ENCODE measurements at regions not wholly inside any gene's neighbourhood (a gene's known extent, or its start where the extent isn't known, plus 50 kb on each side); places are given as distances from the start of the nearest gene placed in this dataset.

- DNase-seq (ENCODE audit: low read depth) = no peak
- no peak for TF ChIP-seq CTCF (conservative IDR thresholded peaks at IDR 0.05; ENCODE audit: low read depth, low read length)
- no peak overlapping the region for H3K4me3 ChIP-seq (ENCODE audit: low read depth, low read length)
Observed at GRCh38 chr17:34000639-34001038, 254.4 kb upstream of the CCL2 start.

DNA sequence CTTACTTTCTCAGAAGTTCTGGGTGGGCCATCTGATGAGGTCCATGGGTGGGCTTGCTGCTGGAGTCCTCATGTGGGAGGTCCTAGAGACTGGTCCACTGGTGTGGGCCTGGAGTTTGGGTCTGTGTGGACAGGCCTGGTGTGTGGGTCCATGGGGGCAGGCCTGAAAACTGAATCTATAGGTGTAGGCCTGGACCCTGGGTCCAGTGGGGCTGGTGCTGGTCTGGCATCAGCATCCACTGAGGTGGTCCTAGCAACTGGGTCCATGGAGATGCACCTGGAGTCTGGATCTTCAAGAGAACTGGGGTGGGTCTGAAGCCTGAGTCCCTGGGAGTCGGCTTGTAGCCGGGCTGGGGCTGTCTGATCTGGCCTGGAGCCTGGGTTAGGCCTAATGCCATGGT is 253.8 kb upstream of the CCL2 start:
- no peak for DNase-seq (ENCODE audit: low read depth)
- no peak for TF ChIP-seq CTCF (conservative IDR thresholded peaks at IDR 0.05; ENCODE audit: low read depth, low read length)
- H3K4me3 ChIP-seq (ENCODE audit: low read depth, low read length) = no peak overlapping the region

- no peak for TF ChIP-seq CTCF (conservative IDR thresholded peaks at IDR 0.05; ENCODE audit: low read depth, low read length)
- no peak for DNase-seq (ENCODE audit: low read depth)
- H3K4me3 ChIP-seq (ENCODE audit: low read depth, low read length) = no peak overlapping the region
Observed at GRCh38 chr17:34006126-34006525, 249.0 kb upstream of the CCL2 start.

DNA sequence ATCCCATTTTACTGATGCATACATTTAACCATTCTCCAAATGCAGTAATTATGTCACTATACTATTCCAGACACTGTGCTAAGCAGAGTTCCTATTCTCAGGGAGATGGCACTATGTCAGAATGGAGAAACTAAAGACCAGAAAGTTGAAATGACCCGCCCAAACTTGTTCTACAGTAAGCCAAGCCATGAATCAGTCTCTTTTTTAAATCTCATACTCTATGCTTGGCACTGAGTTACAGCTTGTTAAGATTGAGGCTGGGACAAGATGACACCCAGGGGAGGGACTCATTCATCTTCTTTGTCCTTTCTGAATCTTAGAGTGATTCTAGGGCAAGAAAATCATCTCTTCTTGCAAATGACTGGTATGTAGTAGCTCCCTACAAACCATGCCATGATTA is 247.0 kb upstream of the CCL2 start:
- H3K4me3 ChIP-seq (ENCODE audit: low read depth, low read length) = no peak overlapping the region
- no peak for DNase-seq (ENCODE audit: low read depth)
- TF ChIP-seq CTCF (conservative IDR thresholded peaks at IDR 0.05; ENCODE audit: low read depth, low read length) = no peak

DNA sequence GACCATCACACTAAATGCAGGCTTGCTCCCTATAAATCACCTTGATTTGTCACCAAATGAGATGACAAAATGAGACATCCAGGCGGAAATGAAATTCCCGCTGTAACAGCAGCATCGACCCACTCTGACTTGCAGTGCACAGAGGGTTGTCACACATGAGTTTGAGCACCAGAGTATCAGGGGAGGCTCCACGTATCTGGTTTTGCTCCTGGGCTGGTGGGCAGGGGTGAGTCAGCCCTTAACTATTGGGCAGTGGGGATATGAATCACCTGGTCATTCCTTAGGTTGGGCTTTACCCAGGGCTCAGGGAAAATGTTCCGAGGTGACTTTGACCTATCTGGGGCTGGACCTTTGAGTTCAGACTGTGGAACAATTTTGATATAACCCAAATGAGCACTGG is 245.2 kb upstream of the CCL2 start:
- no peak for DNase-seq (ENCODE audit: low read depth)
- H3K4me3 ChIP-seq (ENCODE audit: low read depth, low read length) = no peak overlapping the region
- no peak for TF ChIP-seq CTCF (conservative IDR thresholded peaks at IDR 0.05; ENCODE audit: low read depth, low read length)

DNA sequence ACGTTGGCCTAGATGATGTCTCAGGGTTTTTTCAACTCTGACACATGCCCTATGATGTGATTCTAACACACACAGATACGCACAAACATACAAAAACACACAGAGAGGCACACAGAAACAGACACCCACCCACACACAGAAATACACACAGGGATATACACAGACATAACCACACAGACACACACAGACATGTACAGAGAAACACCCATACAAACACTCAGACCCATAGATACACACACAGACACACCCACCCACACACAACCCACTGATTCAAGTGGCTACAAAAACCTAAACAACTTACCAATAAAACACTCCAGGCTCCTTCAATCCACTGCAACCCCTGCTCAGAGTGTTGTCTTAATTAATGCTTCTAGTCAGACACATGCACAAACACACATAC is 244.6 kb upstream of the CCL2 start:
- no peak overlapping the region for H3K4me3 ChIP-seq (ENCODE audit: low read depth, low read length)
- no peak for TF ChIP-seq CTCF (conservative IDR thresholded peaks at IDR 0.05; ENCODE audit: low read depth, low read length)
- DNase-seq (ENCODE audit: low read depth) = no peak

DNA sequence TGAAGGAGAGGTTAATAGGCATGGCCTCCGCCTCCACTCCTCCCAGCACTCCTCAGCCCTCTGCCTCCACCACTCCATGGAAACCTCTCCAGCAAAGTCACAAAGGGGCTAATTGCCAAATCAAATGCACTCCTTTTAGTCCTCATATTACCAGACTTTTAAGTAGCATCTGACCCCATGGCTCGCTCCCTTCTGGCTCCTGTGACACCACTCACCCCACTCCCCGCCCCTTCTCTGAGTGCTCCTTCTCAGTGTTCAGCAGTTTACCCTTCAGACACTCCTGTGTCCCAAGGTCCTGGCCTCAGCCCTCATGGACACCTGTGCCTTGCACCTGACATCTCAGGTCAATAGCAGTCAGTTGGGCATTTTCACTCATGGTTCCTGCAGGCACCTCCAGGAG is 243.5 kb upstream of the CCL2 start:
- no peak for DNase-seq (ENCODE audit: low read depth)
- TF ChIP-seq CTCF (conservative IDR thresholded peaks at IDR 0.05; ENCODE audit: low read depth, low read length) = no peak
- no peak overlapping the region for H3K4me3 ChIP-seq (ENCODE audit: low read depth, low read length)
